DMS114 treated with DMSO at 0.1 percent for 48 hours (cell line): ENCODE measurements at regions not wholly inside any gene's neighbourhood (a gene's known extent, or its start where the extent isn't known, plus 50 kb on each side); places are given as distances from the start of the nearest gene placed in this dataset.
"Not testable (repeated sequence)": the region's sequence is repeated elsewhere in the genome, so short reads cannot be mapped to it uniquely, and the experiment has no call there.

Source experiments
- DNase-seq: peaks from one replicate; lab custom pipeline; 2025; ENCODE audit not compliant: unreplicated experiment; lab: John Stamatoyannopoulos, UW

DNA sequence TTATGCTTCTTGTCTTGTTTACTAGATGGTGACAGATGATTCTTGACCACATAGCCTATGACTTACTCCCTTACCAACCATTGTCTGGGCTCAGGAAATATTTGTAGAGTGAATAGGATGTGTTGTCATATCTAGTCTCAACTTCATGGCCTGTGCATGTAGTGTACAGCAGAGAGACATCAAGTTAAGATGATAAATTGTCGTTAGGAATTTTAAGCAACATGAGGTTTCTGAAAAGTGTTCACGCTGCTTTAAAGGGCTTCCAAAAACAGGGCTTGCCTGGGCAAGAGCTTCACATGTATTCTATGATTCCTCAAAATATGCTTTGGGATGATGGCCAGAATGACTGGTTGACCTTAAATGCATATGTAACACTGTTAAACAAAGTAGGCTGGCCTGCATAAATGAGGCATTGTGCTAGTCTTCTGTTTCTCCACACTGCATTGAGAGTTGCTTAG is 424.0 kb downstream of the RND3 start:
- no peak for DNase-seq

DNA sequence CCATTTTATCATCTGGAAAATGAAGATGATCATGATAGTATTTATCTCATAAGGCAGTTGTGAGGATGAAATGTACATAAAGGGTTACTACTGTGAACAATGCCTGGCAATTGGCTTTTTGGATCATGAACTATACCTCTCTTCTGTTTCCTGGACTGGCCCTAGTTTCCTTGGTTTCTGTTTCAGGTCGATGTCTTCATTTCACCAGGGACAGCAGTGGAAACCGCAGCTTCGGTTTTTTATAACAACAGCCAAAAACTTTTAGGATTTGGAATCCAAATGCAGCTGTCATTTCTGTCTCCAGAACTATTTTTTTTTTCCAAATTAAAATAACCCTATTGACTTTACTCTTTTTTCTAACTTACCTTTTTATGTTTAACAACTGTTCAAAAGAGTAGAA is 425.1 kb downstream of the RND3 start:
- DNase-seq: no peak

DNA sequence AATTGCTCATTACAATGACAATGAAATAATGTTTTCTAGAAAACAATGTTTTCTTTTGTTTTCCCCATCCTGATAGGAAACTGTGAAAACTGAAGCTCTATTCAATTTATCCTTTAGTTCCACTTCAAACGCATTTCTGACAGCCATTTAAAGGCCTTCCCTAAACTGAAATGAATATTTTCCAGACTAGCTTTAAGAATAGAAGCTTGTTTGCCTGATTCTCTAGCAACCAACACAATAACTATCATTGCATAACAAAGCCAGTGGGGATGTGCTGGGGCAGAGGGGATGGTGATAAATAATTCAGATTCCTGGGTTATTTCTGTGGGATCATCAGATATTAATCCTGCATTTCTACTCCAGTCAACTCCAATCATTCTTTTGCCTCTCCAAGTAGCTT is 427.1 kb downstream of the RND3 start:
- no peak for DNase-seq

DNA sequence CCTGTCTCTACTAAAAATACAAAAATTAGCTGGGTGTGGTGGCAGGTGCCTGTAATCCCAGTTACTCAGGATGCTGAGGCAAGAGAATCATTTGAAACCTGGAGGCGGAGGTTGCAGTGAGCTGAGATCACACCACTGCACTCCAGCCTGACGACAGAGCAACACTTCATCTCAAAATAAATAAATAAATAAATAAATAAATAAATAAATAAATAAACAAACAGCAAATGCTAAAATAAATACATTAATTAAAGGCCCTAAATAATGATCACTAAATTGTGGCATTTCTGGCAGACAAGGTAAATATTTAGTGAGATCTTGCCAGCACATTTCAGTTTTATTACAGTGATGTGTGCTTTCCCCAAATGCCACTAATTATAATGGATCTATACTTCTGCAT is 427.8 kb downstream of the RND3 start:
- DNase-seq: not testable (repeated sequence)

DNA sequence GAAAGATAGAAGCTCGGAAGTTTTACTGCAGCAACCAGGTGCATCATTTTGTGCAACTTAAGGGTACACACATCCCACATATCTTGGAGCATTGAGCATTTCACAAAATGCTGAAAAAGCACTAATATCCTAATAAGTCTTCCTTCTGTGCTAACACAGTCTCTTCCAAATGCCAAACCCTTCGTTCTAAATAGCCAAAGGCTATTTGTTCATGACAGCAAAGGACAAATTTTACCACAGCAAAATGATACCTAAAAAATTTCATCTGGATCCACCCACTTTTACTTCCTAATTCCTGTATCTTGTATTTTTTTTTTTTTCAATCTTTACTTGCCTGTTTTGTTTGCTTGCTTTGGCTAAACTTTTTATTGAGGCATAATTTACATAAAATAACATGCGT is 435.0 kb downstream of the RND3 start:
- DNase-seq: no peak

DNA sequence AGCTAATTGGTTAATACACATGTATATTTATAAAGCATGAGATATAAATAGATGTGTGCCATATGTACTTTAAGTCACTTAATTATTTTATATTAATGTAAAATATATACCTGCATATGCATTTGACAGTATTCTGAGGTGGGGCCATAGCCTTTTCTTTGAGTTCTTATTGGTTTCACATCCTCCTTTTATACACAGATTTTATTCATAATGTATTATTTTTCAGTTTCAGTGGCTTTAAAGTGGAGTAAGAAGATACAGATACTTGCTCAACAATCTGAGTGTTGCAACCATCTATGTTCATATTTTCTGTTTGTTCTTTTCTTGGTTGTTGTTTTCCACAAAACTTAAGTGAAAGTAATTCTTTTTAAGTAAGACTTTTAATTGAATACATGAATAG is 436.5 kb downstream of the RND3 start:
- no peak for DNase-seq

DNA sequence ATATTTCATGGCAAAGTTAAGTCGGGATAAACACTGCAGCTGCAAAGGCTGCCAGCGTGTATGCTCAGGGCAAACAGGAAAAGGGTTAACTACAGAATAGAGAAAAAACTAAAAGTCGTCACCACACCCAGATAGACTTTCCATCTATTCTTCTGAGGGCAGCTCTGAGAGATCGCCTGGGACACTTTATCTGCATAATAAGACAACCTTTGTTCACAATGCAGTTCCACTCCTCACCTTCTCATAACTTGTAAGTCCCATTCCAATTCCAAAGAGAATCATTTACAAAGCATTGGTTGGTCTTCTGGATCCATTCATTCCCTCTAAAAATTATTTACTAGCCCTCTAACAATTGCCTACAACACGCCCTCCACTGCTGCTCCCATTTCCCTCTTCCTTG is 437.4 kb downstream of the RND3 start:
- DNase-seq: no peak

DNA sequence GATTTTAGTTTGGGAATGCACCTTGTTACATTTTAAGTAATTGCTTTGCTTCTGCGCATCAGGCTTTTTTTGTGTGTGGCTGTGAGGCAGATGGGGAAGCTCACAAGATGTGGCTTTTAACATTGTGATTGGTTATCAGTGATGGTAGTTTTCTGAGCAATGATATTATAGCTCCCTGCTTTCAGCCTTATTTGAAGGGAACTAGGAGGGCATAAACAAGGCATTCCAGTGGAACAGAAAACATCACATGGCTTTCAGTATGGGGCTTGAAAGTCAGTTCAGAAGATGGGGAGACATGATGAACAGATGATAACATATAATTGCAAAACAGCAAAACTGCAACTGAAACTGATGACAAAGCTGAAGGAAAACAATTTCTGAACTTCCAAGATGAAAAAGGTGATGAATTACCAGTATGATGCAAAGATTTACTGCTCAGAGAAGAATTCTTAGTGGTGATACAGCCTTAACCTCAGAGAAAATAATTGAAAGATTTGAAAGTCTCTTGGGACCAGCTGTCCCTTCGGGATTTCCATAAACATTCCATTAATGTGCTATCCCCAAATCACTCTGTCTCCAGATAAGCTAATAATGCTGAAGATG is 439.7 kb downstream of the RND3 start:
- no peak for DNase-seq

DNA sequence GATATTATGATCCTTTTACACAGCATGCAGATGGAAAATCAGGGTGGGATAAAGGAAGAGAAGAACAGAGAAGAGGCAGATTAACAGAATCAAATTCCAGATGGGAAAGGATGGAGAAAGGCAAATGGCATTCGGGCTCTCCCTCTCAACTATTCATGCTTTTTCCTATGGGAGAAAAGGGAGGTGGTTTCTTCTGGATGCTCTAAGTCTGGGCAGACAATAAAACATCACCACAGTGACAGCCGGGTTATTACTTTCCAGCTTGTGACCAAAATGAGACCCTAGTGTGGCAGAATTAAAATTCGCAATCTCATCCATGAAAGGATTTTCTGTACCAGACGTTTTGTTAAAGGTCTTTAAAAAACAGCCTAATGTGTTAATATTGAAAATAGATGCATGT is 440.7 kb downstream of the RND3 start:
- no peak for DNase-seq

DNA sequence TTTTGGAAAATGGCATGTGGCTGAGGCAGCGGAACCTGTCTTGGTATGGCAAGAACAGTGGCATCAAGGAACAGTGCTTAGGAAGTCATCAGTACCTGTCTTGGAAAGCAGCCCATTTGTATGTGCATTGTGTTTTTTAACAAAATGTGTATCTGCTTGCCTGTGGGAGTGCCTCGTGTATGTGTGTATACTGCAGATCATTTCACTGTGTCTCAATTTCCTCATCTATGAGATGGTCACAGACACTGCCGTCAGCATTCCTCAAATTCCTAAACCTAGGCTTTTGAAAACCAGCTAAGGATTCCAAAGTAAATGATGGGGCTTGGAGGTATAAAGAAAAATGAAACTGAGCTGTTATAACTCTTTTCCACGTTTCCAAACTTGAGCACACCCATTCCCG is 441.3 kb downstream of the RND3 start:
- DNase-seq: no peak

DNA sequence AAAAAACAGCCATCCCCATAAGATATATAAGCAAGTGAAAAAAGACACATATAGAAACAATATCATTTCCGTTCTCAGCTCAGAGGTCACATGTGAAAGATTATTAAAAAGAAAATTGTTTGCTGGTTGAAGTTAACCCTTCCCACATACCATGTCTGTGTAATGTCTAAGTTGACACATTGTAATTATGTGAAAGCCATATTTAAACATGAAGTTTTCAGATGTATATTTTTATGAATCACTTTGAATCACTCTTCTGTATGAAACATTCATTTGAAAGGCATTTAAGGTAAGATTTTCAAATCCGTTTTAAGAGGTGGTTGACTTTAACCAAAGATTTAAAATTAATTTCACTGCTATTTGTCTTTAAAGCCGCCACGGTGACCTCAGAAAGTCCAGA is 441.9 kb downstream of the RND3 start:
- no peak for DNase-seq

DNA sequence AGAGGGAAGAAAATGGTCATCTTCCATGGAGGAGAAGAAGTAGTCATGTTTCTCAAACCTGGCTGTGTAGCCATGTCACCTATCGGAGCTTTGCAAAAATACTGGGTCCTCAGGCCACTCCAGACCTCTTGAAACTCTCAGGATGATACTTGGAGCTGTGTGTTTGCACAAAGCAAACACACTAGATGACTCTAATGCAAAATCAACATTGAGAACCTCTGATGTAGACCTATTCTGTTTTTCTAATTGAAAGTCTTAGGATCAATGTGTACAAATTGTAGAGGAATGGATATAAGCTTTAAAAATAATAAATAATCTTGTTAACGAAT is 444.3 kb downstream of the RND3 start:
- no peak for DNase-seq

DNA sequence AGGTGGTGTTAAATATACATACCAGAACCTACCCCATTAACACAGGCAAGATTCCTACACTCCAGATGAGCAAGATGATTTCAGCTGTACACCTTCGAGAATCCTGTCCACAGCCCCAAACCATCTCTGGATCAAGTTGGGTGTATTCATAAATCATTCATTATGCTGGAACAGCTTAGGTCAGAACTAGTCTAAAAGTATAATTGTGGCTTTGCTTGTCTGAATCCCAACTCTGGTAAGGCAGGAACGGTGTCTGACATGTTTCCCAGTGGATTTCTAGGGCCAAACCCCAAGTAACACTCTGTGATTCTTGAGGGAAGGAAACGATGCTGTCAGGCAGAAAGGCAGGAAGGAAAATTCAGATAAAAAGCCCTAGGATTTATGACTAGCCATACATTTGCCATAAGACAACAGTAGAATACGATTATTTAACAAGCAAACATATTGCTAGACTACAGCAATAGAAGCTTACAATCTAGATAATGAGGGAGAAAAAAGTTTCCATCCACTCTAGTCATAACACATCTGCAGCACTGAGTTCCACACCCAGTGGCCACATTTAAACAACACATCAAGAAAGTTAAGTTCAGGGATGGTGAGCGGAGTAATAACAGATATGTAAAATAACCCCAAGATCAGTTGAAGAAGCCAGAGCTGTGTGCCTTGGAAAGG is 444.8 kb downstream of the RND3 start:
- no peak for DNase-seq

DNA sequence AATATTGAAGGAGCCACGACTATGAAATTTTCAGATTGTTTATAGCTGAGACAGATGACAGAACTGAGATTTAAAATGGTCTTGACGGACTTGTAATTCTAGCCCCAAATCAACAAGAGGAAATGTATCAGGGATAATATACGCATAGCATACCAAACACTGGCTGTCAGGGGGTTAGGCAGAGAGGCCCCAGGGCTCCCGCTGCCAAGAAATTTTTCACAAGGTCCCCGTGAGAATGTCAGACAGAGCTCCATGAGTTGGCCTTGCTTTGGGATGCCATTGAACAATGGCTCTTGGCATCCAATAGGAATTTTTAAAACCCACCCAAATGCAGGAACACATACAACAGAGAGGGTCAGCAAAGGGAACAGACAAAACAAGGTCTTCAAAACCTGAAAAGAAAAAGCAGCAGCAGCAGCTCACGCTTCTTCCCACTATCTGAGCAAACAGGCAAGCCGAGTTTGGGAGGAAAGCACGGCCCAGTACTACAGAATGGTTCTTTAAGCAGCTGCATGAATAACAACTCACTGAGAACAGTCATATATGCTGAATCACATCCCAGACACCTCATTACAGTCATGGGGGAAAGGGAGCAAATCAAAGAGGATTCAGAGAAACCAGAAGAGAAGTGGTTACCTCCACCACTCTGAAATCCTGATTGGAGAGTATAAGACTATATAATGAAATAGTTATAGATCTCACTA is 445.6 kb downstream of the RND3 start:
- DNase-seq: no peak

DNA sequence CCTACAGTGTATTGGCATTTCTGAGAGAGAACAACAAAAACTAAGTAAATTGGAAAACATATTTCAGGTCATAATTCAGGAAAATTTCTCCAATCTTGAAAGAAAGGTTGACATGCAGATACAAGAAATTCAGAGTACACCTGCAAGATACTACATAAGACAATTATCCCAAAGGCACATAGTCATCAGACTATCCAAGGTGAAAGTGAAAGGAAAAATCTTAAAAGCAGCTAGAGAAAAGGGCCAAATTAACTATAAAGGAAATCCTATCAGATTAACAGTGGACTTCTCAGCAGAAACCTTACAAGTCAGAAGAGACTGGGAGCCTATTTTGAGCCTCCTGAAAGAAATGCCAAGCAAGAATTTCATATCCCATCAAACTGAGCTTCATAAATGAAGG is 449.0 kb upstream of the MMADHC start:
- DNase-seq: no peak

DNA sequence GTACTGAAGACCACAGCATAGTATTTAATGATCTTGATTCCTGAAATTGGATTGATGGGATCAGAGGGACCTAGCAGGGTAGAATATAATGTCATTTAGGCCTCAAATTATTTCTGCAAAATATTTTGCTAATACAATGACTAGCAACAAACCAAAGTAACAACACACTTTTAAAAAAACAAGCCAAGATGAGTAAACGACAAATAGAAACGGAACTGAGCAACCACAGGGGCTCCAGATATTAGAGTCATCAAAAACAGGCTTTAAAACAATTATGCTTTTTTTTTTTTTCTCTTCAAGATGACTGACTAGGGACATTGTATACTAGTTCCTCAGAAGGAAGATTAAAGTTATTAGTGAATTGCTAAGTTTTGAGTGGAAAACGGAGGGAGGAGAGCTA is 447.1 kb upstream of the MMADHC start:
- DNase-seq: no peak

DNA sequence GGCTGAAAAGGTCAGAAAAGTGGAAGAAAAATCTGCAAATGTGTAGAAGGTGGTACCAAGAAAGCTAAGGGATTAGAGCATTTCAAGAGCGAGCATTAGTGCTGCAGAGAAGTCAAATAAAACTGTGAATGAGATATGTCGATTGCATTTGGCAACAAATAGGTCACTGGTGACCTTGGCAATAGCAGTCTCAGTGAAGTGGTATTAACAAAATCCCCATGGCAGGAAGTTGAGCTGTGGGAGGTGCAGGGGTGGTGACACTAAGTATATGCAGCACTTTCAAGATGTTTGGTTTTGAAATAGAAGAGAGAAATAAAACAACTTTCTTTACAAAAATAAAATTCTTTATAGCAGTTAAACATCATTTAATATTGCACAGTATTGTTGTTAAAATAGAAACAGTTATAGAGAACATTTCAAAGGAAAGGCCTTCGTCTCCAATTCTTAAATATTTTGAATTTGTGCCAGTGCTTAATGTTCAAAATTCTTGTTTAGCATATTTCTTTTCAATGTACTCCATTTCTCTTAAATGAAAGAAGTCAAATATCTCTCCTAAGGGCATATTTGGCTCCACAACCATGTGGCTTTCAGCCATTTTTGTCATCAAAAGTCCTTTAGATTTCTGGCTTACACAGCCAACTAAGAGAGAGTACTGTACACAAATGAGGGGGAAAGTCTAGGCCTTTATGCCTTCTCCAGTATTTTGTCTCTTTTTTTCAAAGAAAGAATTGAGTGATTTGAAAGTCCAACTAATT is 443.0 kb upstream of the MMADHC start:
- no peak for DNase-seq

DNA sequence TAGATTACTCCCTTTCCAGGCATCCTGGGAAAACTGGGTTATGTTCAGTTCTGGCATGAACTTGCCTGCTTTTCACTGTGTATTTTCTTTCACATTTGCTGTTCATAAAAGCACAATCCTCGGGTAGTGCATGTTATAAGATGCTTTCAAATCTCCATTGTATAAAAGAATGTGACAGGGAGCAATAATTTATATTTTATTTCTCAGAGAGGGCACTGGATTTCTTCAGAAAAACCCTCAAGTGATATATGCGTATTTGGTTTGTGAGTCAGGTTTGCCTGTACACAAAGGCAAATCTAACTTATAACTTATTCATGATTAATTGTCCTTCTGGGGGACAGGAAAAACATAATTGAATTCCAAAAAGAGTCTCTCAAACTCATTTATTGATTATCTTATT is 440.7 kb upstream of the MMADHC start:
- no peak for DNase-seq

DNA sequence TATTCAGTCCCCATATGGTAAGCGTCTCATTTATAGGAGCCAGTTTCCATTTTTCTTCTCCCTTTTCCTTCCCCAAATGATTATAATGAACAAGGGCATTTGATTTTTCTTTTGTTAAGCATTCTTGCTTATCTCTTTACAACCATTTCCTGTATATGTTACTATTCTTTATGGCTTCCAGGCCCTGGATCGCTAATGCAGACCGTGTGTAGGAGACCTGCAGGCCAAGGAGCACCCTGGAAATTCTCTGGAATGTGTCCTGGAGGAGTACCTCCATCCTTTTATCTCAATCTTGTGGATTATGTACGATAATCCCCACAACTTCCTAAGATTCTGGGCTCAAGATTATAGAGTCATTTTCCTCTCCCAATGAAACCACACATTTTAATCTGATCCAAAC is 439.6 kb upstream of the MMADHC start:
- no peak for DNase-seq

DNA sequence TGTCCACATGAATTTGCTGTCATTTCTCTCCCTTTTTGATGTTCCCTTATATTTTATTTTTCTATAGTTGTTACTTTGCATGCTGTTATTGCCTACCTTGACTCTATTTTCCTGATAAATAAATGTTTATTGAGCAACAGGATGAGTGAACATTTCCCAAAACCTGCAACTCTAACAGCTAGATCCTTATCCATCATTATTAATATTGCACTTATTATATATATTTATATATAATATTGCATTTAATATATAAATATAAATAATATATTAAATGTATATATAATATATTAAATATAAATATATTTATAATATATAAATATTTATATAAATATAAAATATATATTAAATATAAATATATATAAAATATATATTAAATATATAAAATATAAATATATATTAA is 436.1 kb upstream of the MMADHC start:
- DNase-seq: no peak

DNA sequence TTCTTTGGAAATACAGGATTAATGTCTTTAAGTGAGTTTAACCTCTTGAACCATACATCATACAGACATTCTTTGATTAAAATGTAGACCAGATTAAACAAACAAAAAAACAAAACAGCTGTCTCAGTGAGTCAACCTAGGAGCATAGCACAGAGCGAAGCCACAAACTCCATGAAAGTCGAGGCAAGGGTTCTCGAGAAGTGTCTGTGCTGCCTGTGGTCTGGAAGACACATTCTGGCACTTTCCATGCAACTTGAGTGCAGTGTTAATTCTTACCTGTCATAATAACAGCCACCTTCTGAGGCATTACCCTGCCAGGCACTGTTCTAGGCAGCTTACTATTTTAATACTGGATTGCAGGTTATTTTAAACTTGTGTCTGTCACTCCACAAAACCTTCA is 435.5 kb upstream of the MMADHC start:
- no peak for DNase-seq
